ENCODE measurements at regions not wholly inside any gene's neighbourhood (a gene's known extent, or its start where the extent isn't known, plus 50 kb on each side); places are given as distances from the start of the nearest gene placed in this dataset.

DNA sequence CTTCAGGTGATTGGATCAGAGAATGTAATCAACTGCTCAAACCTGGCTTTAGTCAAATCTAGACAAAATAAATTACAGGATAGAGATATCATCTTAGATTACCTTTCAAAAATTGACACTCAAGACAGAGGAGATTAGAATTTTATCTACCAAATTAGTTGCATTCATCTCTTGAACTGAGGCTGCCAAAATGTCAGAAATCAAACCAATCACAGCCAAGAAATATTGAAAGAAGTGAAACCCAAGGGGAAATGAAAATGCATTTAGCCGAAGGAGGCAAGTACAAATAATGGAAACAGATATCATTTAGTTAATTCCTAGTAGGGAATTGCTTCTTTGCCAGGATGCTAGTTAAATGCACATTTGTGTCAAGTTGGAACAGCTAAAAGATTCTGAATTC is 261.1 kb upstream of the PDZRN3 start:
- H2BK12ac ChIP-seq (ENCODE audit: insufficient read length, low read depth, low read length), result no peak overlapping the region
- H2BK5ac ChIP-seq (ENCODE audit: insufficient read length, low read length), result no peak overlapping the region
- H3K9me3 ChIP-seq (ENCODE audit: control insufficient read depth, low read depth, low read length), result no peaks in the 10 kb centered on the region
- H3T11ph ChIP-seq (ENCODE audit: low read length), result no peak overlapping the region
- H3K4ac ChIP-seq (ENCODE audit: low read depth, low read length), result no peak overlapping the region
- no peak overlapping the region for H4K91ac ChIP-seq (ENCODE audit: insufficient read length, low read depth, low read length)
- H2AFZ ChIP-seq (ENCODE audit: low read length), result no peak overlapping the region
- whole genome bisulfite sequencing (ENCODE audit: extremely low coverage, insufficient read length, low lambda C conversion rate), result no CpG with 5 or more reads among the region's 1 CpG
- no peak overlapping the region for H3K23ac ChIP-seq (ENCODE audit: insufficient read length, low read depth, low read length)
- no peak overlapping the region for H3K4me2 ChIP-seq (ENCODE audit: insufficient read depth, insufficient read length, low read length)
- no peak overlapping the region for H3K27ac ChIP-seq (ENCODE audit: insufficient read length, low read depth, low read length)
- no peaks in the 10 kb centered on the region for H3K27me3 ChIP-seq (ENCODE audit: insufficient read depth, low read length)
- no peak overlapping the region for H2AK5ac ChIP-seq (ENCODE audit: insufficient read length, low read length)
- no peak overlapping the region for H3K14ac ChIP-seq (ENCODE audit: insufficient read depth, low read length)
- no peak overlapping the region for H2BK20ac ChIP-seq (ENCODE audit: low read depth, low read length, poor library complexity, severe bottlenecking)
- no peak overlapping the region for H2BK15ac ChIP-seq (ENCODE audit: low read depth, low read length)
- no peak overlapping the region for H3K9ac ChIP-seq (ENCODE audit: extremely low read depth, insufficient read length, low read length)
- H3K27ac Mint-ChIP-seq, result no peak overlapping the region
- no peak for TF ChIP-seq CTCF (conservative IDR thresholded peaks at IDR 0.05)
- no peaks in the 10 kb centered on the region for H3K79me1 ChIP-seq (ENCODE audit: insufficient read depth, low read depth, low read length, poor library complexity, severe bottlenecking)
- no peaks in the 10 kb centered on the region; a peak in 2 of 5 replicates for H3K9me3 Mint-ChIP-seq
- no peaks in the 10 kb centered on the region for H3K4me1 ChIP-seq (ENCODE audit: insufficient read depth, low read length)
- no peak overlapping the region for H4K5ac ChIP-seq (ENCODE audit: insufficient read length, low read depth, low read length)
- H3K36me3 Mint-ChIP-seq (ENCODE audit: insufficient read depth in 1 of 3, low read depth in 3 of 3), result no peaks in the 10 kb centered on the region
- no peak for DNase-seq
- no peak overlapping the region for H2BK120ac ChIP-seq (ENCODE audit: low read depth, low read length, poor library complexity, severe bottlenecking)
- no peak overlapping the region for H4K8ac ChIP-seq (replicated peaks; ENCODE audit: insufficient read length, low read depth, low read length)
- H3K4me3 Mint-ChIP-seq, result no peak overlapping the region
- no peaks in the 10 kb centered on the region for H3K23me2 ChIP-seq (ENCODE audit: insufficient read length, low read depth, low read length, poor library complexity, severe bottlenecking)
- H3K18ac ChIP-seq (ENCODE audit: insufficient read length, low read depth, low read length), result no peak overlapping the region
- H3K79me2 ChIP-seq (ENCODE audit: insufficient read depth, low read length), result no peaks in the 10 kb centered on the region
- peaks cover 0 to 3% of the 10 kb centered on the region in 2 experiments; a peak in 1 of 4 replicates for H3K4me1 Mint-ChIP-seq
- no peaks in the 10 kb centered on the region for H4K20me1 ChIP-seq (ENCODE audit: control insufficient read depth, insufficient read depth, insufficient read length)
- no peaks in the 10 kb centered on the region; the same call in 1 of the 2 replicates for H3K27me3 Mint-ChIP-seq (ENCODE audit: low read depth)
- no peak overlapping the region for H3K56ac ChIP-seq (ENCODE audit: insufficient read length, low read depth, low read length)

Data from H9 (cell line).